HG03064 (cell line): ENCODE measurements at regions not wholly inside any gene's neighbourhood (a gene's known extent, or its start where the extent isn't known, plus 50 kb on each side); places are given as distances from the start of the nearest gene placed in this dataset.

Experiments used
- ATAC-seq: cut with Tn5 transposase; IDR thresholded peaks from one replicate; pipeline ENCODE4 v1.9.1; 2021; ENCODE audit warnings: low read depth; ENCODE audit not compliant: unreplicated experiment

DNA sequence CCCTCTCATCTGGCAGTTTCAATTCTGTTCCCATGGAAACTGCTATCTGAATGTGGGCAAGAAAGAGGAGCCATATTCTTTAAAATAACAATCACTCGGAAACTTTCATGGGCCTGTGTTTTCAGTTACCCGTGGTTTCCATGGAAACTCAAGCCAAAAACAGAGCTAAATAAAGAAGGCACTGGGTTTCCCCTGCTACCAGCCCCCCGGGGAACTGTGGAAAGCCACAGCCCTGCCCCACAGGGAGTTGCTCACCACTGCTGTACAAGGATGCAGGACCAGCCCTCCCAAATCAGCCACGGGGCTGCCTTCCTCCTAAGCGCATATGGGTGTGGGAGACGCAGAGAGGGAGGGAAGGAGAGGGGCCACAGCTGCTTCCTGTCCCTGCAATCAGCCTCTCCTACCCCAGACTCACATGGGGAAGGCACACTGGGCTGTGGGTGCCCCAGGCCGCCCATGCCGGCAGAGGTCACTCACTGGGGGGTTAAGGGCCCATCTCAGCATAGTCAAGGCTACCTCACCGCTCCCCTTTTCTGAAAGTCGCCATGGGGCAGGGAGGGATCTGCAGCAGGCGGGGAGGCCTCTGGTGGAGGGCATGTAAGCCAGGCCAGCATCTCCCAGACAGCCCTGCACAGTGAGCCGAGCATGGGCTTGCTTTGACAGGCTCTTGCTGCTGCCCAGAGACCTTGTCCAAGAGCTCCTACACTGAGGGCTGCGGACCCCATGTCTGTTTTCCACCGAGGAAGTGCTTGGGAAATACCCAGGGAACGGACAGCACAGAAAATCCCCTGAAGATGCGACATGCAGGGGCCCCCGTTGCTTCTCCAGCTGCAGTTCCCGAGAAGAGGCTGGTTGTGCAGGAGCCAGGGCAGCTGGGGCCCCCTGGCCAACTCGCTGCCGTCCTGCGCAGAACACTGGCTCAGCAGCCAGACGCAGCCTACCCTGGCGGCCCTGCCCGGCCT is 157.3 kb upstream of the PPP2R2D start:
- no peak for ATAC-seq

DNA sequence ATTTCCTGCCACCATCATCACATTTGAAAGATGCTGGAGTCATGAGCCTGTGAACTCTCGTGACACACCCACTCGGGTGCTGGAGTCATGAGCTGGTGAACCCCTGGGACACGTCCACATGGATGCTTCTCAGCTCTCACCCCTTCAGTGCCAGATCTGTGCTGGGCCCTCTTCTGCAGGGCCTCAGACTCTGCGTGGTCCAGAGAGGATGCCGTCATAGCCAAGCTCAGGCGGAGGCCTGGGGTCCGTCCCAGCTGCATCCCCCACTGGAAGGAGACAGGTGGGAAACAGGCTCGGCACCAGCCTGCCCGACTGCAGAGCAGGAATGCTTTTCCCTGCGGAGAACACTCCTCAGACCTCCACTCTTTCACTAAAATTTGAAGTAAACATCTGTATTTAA is 156.5 kb upstream of the PPP2R2D start:
- ATAC-seq, result no peak

DNA sequence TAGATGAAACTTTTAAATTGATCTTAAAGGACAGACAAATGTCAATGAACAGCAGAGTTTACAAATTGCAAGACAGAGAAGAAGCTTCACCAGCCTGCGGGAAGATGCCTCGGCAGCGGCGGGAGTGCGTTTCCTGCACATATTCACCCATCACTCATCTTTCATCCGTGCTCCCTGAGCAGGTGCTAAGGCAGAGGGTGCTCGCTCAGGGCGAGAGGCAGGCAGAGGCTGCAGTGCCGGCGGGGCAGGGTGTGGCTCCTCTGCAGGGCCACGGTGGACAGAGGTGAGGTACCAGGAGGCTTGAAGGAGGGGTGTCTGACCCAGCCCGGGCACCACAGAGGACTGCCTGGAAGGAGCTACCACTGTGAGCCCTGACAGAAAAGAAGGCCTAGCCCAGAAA is 155.2 kb upstream of the PPP2R2D start:
- ATAC-seq, result no peak

DNA sequence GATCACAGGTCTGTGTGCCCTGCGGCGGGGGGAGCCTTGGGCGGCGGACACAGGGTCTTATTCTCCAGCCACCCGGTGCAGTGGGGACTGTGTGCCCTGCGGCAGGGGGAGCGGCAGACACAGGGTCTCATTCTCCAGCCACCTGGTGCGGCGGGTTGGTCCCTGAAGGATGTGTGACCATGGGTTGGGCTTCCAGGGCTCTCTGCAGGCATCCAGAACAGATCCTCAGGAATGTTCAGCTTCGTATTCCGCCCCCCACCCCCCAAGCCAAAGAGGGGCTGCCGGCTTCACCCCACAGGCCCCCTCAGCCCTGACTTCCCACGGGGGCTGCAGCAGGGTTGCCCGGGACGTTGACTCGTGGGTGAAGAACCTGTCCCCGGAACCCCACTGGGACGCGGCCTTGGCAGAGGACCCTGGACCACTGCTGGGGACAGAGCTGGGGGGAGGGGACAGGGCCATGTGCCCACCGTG is 154.5 kb upstream of the PPP2R2D start:
- ATAC-seq, result no peak

GRCh38 chr10:131746785-131747184 is 154.0 kb upstream of the PPP2R2D start:
- no peak for ATAC-seq

GRCh38 chr10:131747251-131747650 is 153.6 kb upstream of the PPP2R2D start:
- no peak for ATAC-seq

GRCh38 chr10:131747791-131748190 is 153.0 kb upstream of the PPP2R2D start:
- no peak for ATAC-seq

DNA sequence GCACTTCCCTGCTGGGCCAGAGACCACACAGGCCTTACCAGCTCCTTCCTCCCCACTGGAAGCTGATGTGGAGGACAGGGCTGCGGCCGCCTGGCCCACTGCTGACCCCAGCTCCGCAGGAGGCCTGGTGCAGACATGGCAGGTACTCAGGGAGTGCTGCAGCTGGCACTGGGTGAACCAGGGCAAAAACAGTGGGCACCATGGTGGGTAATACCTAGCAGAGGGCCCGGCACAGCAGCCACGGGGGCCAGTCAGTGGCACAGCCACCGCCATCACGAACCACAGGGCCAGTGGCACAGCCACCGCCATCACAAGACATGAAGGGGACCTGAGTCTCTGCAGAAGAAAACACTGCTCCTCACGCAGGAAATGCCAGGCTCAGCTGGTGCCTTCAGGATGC is 152.6 kb upstream of the PPP2R2D start:
- ATAC-seq, result no peak

GRCh38 chr10:131748831-131749766 is 151.7 kb upstream of the PPP2R2D start:
- no peak for ATAC-seq

DNA sequence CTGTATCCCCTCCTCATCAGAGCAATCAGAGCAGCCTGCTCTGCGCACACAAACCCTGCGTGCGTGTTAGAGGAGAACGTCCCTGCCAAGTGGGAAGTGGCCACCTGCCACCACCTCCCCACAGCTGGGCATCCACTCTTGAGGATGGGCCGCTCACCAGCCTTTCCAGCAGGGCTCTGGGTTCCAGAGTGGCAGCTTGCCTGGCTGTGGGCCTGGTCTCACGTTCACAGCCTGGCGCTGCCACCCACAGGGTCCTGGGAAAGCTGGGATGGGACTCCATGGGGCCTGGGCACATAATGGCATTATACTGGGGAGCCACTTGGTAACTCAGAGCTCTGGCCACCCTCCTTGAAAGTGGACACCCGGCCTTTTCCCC is 151.1 kb upstream of the PPP2R2D start:
- ATAC-seq, result no peak

GRCh38 chr10:131750171-131750895 is 150.5 kb upstream of the PPP2R2D start:
- no peak for ATAC-seq

DNA sequence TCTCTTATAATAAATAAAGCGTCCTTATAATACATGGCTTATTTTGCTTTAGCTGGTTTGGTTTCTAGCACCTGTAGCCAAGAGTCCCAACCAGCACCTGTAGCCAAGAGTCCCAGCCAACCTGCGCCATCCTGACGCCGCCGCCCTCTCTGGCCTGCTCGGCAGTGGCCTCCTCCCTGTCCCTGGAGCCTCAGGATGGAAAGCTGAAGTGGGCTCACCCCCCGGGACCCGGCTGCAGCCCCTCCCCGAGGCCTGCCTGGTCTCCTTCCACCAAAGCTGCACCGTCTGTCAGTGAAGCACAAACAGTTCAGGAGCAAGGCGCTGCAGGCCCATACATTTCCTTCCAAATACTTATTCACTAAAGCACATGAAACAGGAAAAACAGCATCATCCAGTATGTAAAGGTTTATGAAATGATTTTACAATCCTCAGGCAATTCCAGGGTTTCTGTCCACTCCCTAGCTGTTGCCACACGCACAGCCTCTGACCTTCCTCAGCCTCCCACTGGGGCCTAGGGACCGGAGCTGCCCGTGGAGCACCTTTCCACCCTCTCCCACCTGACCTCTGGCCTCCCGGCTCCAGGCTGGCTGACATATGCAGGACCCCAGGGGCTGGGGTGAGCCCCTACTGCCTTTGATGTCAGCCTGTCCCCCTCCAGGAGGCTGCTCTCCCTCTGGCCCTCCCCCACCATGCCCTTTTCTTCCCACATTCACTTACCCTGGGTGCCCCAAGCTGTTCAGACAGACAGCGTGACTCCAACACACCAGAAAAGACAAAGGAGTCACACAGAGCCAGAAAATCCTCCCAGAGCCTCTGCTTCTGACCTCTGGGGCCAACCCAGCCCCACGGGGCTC is 149.6 kb upstream of the PPP2R2D start:
- no peak for ATAC-seq

- ATAC-seq, result no peak
These were observed 148.7 kb upstream of the PPP2R2D start for GRCh38 chr10:131751827-131752775.

DNA sequence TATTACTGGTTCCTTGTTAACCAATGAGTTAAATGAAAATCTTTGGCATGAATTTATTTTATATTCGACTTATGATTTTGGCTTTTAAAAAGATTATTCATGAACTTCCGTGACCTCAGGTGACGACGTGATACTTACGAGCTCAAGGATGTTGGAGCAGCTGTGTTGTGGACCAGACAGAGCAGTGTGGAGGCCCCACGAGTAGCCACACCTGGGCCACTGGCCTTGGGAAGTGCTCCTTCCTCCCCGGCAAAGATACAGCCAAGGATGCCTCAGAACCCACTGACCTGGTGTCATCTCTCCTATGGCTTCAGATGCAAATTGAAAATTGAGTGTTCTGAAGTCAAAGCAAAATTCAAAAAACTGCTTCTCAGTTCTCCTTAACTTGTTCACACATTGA is 147.5 kb upstream of the PPP2R2D start:
- ATAC-seq, result no peak

GRCh38 chr10:131755200-131755599 is 145.6 kb upstream of the PPP2R2D start:
- no peak for ATAC-seq

DNA sequence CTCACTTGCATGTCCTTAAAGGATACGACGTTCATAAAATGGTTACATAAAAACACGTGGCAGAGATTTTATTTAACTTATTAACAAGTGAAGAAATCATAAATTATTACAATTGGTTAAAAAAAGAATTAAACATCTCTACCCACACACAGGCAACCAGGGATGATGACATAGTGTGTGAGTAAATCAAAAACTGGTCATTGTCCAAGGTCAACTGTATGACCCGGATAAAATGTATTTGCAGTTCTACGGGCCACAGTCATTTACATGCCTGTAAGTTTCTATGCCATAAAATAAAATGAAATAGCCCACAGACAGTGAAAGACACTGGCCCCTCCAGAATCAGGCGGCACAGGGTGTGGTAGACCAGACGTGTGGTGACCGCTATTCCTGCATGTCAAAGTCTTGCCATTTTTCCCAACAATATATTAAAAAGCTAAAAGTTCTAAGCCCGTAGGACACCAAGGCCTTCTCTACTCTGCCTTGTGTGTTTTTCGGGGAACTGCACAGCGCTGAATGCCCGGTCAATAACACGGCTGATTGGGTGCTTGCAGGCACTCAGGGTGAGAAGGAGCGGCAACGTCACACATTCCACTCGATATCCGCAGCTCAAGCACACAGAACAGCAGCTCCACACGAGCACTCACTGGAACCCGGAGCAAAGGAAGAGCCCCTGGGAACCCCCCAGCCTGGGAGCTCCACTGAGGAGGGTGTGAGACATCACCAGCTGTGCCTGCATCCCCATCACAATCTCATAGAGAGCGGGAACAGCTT is 143.3 kb upstream of the PPP2R2D start:
- no peak for ATAC-seq

GRCh38 chr10:131758062-131758938 is 142.5 kb upstream of the PPP2R2D start:
- ATAC-seq, result no peak
